ENCODE measurements at regions not wholly inside any gene's neighbourhood (a gene's known extent, or its start where the extent isn't known, plus 50 kb on each side); places are given as distances from the start of the nearest gene placed in this dataset.

- DNase-seq (ENCODE audit: low read depth) = no peak
- H3K4me3 ChIP-seq (ENCODE audit: low read length) = no peak overlapping the region
- TF ChIP-seq CTCF (conservative IDR thresholded peaks at IDR 0.05; ENCODE audit: low read depth, low read length) = peak; percentile 35
These were observed 130.5 kb downstream of the SLC41A2 start for GRCh38 chr12:104827587-104827986.

DNA sequence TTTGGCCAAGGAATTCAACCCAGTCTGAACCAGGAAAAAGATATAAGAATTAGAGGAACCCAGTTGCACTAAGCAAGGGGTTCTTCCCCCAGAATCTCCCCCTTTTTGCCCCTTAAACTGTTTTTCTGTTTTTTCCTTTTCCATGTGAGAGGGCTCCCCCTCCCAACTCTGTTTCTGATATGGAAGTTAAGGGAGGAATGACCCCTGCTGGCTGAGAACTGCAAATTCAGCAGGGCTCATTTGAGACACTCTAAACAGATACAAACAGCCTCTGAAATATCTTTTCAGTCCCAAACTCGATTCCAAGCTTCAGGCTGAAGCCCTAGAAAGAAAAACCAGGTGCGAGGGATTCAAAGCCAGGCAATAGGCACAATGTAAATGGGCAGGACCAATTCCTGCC is 132.7 kb downstream of the SLC41A2 start:
- TF ChIP-seq CTCF (conservative IDR thresholded peaks at IDR 0.05; ENCODE audit: low read depth, low read length) = peak; percentile 21
- DNase-seq (ENCODE audit: low read depth) = no peak
- no peak overlapping the region for H3K4me3 ChIP-seq (ENCODE audit: low read length)

DNA sequence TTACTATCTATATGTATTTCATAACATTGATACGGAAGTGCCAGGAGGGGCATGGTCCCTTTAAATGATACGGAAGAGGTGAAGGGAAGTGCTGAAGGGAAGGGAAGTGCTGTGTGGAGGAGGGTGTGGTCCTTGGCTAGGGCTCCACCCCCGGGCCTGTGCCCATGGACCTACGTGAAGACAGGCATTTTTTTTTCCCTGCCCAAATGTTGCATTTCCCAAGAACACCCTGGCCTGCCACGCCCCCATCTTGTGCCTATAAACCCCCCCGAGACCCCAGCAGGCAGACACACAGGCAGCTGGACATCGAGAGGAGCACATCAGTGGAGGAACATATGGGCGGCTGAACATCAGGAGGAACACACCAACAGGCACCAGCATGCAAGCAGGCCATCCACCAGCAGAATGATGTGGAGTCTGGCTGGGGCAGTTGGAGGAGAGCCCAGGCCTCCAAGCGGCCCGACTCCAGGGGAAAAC is 134.1 kb downstream of the SLC41A2 start:
- no peak for DNase-seq (ENCODE audit: low read depth)

GRCh38 chr12:104822941-104823340 is 135.1 kb downstream of the SLC41A2 start:
- no peak for DNase-seq (ENCODE audit: low read depth)
- H3K4me3 ChIP-seq (ENCODE audit: low read length) = no peak overlapping the region
- TF ChIP-seq CTCF (conservative IDR thresholded peaks at IDR 0.05; ENCODE audit: low read depth, low read length) = no peak

More for the DNA sequence above, 134.1 kb downstream of the SLC41A2 start:
- TF ChIP-seq CTCF (conservative IDR thresholded peaks at IDR 0.05; ENCODE audit: low read depth, low read length) = no peak
- no peak overlapping the region for H3K4me3 ChIP-seq (ENCODE audit: low read length)

- no peak for DNase-seq (ENCODE audit: low read depth)
- no peak for TF ChIP-seq CTCF (conservative IDR thresholded peaks at IDR 0.05; ENCODE audit: low read depth, low read length)
- H3K4me3 ChIP-seq (ENCODE audit: low read length) = no peak overlapping the region
These were observed 141.1 kb downstream of the SLC41A2 start for GRCh38 chr12:104816845-104817503.

GRCh38 chr12:104815935-104816334 is 142.2 kb downstream of the SLC41A2 start:
- no peak for TF ChIP-seq CTCF (conservative IDR thresholded peaks at IDR 0.05; ENCODE audit: low read depth, low read length)
- no peak overlapping the region for H3K4me3 ChIP-seq (ENCODE audit: low read length)
- DNase-seq (ENCODE audit: low read depth) = no peak

DNA sequence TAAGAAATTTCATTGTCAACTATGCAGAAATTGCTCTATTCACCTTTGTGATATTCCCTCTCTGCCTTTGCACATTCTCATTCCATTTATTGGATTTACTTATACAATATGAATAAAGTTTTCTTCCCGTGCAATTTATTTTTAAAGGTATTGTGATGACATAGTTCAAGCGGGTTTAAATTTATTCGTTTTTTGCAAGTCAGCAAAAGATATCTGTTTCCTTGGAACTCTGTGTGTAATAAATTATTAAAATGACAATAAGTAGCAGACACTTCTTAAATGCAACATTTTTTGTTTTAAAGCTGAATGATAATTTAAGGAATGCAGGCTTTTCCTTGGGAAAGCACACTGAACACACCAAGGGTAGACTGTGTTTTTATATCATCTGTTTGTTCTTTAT is 143.1 kb downstream of the SLC41A2 start:
- no peak for DNase-seq (ENCODE audit: low read depth)
- no peak for TF ChIP-seq CTCF (conservative IDR thresholded peaks at IDR 0.05; ENCODE audit: low read depth, low read length)
- no peak overlapping the region for H3K4me3 ChIP-seq (ENCODE audit: low read length)
